ENCODE measurements at regions not wholly inside any gene's neighbourhood (a gene's known extent, or its start where the extent isn't known, plus 50 kb on each side); places are given as distances from the start of the nearest gene placed in this dataset.

DNA sequence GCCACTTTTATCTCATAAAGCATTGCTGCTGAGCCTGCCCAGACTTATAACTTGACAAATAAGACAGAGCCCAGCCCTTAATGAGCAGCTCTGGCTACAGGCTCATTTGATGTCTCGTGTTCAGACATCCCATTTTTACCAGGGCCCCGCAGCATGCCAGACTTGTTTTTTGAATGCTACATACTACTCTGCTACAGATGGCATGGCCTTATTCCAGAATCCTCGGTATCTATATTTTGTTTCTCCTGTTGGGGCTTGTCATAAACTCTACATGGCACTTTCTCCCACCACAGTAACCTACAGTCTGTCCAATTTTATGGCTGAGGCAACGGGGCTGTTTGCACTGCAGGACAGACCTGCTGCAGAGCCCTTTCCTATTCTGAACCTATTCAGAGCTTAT is 179.0 kb upstream of the DDX18 start:
- no peak overlapping the region for H3K4me3 ChIP-seq
- H3K36me3 ChIP-seq = no peaks in the 10 kb centered on the region
- DNase-seq = no peak
- peaks cover 0 to 3% (median 0%) of the 10 kb centered on the region in 7 donors for H3K27me3 ChIP-seq
- intact Hi-C loops (cut with DNase I) = no loop called here
- no peaks in the 10 kb centered on the region for H3K9me3 ChIP-seq
- WGBS, 2 donors = 43 to 54% methylated on average over 4 of the region's 4 CpGs
- no peaks in the 10 kb centered on the region for H3K4me1 ChIP-seq
- H3K27ac ChIP-seq = no peak overlapping the region
- TF ChIP-seq, protein P1, sequence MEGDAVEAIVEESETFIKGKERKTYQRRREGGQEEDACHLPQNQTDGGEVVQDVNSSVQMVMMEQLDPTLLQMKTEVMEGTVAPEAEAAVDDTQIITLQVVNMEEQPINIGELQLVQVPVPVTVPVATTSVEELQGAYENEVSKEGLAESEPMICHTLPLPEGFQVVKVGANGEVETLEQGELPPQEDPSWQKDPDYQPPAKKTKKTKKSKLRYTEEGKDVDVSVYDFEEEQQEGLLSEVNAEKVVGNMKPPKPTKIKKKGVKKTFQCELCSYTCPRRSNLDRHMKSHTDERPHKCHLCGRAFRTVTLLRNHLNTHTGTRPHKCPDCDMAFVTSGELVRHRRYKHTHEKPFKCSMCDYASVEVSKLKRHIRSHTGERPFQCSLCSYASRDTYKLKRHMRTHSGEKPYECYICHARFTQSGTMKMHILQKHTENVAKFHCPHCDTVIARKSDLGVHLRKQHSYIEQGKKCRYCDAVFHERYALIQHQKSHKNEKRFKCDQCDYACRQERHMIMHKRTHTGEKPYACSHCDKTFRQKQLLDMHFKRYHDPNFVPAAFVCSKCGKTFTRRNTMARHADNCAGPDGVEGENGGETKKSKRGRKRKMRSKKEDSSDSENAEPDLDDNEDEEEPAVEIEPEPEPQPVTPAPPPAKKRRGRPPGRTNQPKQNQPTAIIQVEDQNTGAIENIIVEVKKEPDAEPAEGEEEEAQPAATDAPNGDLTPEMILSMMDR (IDR thresholded peaks at IDR 0.05) = no peak
- no peak for ATAC-seq

DNA sequence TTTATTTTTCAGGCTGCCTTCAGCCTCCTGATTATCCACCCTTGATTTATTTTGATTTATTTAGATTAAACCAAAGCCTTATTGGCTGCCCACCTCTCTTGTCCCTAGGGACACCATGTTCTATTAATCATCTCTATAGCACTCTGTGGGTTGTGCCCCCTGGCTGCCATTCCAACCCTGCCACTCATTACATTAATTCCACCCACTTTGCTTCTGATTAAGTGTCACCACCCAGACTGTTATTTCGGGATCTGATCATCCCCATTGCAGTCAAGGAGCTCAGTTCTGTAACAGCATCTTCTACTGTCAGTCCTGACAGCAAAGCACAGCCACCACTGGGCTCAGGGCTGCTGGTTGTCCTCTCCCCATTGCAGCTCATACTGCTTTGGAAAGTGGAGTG is 175.1 kb upstream of the DDX18 start:
- TF ChIP-seq, protein P1 (IDR thresholded peaks at IDR 0.05) = no peak
- WGBS, 2 donors = 63 to 69% methylated on average over 1 of the region's 1 CpG
- Histone ChIP-seq H3K9me3 (no peaks in the 10 kb centered on the region), H3K27ac (no peak overlapping the region), H3K36me3 (no peaks in the 10 kb centered on the region), H3K4me1 (no peaks in the 10 kb centered on the region), H3K4me3 (no peak overlapping the region), H3K27me3 (peaks cover 0 to 4% (median 0%) of the 10 kb centered on the region in 7 donors)
- intact Hi-C loops (cut with DNase I) = no loop called here
- DNase-seq (no peak), ATAC-seq (no peak)

- TF ChIP-seq, protein P1 (IDR thresholded peaks at IDR 0.05) = no peak
- peaks cover 0 to 4% (median 0%) of the 10 kb centered on the region in 7 donors for H3K27me3 ChIP-seq
- ATAC-seq (no peak), DNase-seq (no peak)
- no peak overlapping the region for H3K27ac ChIP-seq
- H3K36me3 ChIP-seq = no peaks in the 10 kb centered on the region
- 56 to 80% methylated on average over 3 of the region's 3 CpGs for WGBS, 2 donors
- intact Hi-C loops (cut with DNase I) = no loop called here
- H3K9me3 ChIP-seq = no peaks in the 10 kb centered on the region
- H3K4me3 ChIP-seq = no peak overlapping the region
- no peaks in the 10 kb centered on the region for H3K4me1 ChIP-seq
Measured at GRCh38 chr2:117644403-117644802, 170.1 kb upstream of the DDX18 start.

DNA sequence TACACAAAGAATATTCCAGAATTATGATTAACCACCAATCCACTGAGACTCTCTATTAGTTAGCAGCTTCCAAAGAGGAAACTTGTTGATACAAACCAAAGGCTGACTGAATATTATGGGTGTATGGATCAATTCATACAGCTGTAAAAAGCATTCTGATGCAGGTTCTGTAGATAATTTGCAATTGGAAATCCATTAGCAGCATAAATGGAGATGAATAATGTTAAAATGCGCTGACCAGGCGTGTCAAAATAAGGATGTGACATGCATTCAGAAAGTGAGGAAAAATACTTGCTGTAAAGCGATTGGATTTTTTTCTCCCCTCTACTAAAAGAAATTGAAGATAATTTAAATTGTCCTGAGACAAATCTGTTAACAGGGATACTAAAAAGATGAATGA is 169.0 kb upstream of the DDX18 start:
- intact Hi-C loops (cut with DNase I) = no loop called here
- H3K27ac ChIP-seq = no peak overlapping the region
- no peaks in the 10 kb centered on the region for H3K36me3 ChIP-seq
- ATAC-seq (no peak), DNase-seq (no peak)
- 59 to 81% methylated on average over 3 of the region's 3 CpGs for WGBS, 2 donors
- no peak overlapping the region for H3K4me3 ChIP-seq
- peaks cover 0 to 4% (median 0%) of the 10 kb centered on the region in 7 donors for H3K27me3 ChIP-seq
- no peaks in the 10 kb centered on the region for H3K4me1 ChIP-seq
- H3K9me3 ChIP-seq = no peaks in the 10 kb centered on the region
- TF ChIP-seq, protein P1 (IDR thresholded peaks at IDR 0.05) = no peak

Data from heart right ventricle (tissue), 16 donors.